ENCODE measurements at regions not wholly inside any gene's neighbourhood (a gene's known extent, or its start where the extent isn't known, plus 50 kb on each side); places are given as distances from the start of the nearest gene placed in this dataset.

- no peak for DNase-seq
These were observed 427.3 kb upstream of the HS6ST1 start for GRCh38 chr2:128745946-128746345.

- DNase-seq = peak; percentile 64
These were observed 427.7 kb upstream of the HS6ST1 start for GRCh38 chr2:128746356-128746755.

GRCh38 chr2:128748336-128748735 is 429.7 kb upstream of the HS6ST1 start:
- no peak for DNase-seq

GRCh38 chr2:128748835-128749605 is 430.4 kb upstream of the HS6ST1 start:
- DNase-seq = no peak

GRCh38 chr2:128750328-128751165 is 431.9 kb upstream of the HS6ST1 start:
- no peak for DNase-seq

GRCh38 chr2:128751746-128752145 is 433.1 kb upstream of the HS6ST1 start:
- no peak for DNase-seq

GRCh38 chr2:128752691-128753263 is 434.1 kb upstream of the HS6ST1 start:
- DNase-seq = no peak

- no peak for DNase-seq
These were observed 434.7 kb upstream of the HS6ST1 start for GRCh38 chr2:128753321-128753720.

GRCh38 chr2:128753800-128754199 is 435.1 kb upstream of the HS6ST1 start:
- no peak for DNase-seq

GRCh38 chr2:128754246-128754724 is 435.6 kb upstream of the HS6ST1 start:
- DNase-seq = no peak

- no peak for DNase-seq
These were observed 437.2 kb upstream of the HS6ST1 start for GRCh38 chr2:128755695-128756364.

- peak; percentile 69 for DNase-seq
These were observed 437.7 kb upstream of the HS6ST1 start for GRCh38 chr2:128756365-128756717.

GRCh38 chr2:128765811-128766210 is 447.1 kb upstream of the HS6ST1 start:
- DNase-seq = no peak

GRCh38 chr2:128768041-128768440 is 449.4 kb upstream of the HS6ST1 start:
- no peak for DNase-seq

GRCh38 chr2:128769457-128770142 is 450.9 kb upstream of the HS6ST1 start:
- DNase-seq = no peak

- no peak for DNase-seq
These were observed 451.7 kb upstream of the HS6ST1 start for GRCh38 chr2:128770143-128771085.

GRCh38 chr2:128771401-128771800 is 452.7 kb upstream of the HS6ST1 start:
- no peak for DNase-seq

- no peak for DNase-seq
These were observed 454.0 kb upstream of the HS6ST1 start for GRCh38 chr2:128772671-128773070.

GRCh38 chr2:128773641-128774319 is 455.1 kb upstream of the HS6ST1 start:
- no peak for DNase-seq
